22Rv1 (cell line): ENCODE measurements at regions not wholly inside any gene's neighbourhood (a gene's known extent, or its start where the extent isn't known, plus 50 kb on each side); places are given as distances from the start of the nearest gene placed in this dataset.

Experiments used
- ZFX ChIP-seq: fragments of 450-650 bp; IDR thresholded peaks from 2 replicates; pipeline ENCODE4 v1.6.1; 2017; ENCODE audit warnings: antibody characterized with exemption, borderline replicate concordance
- TF ChIP-seq, protein P1 (sequence below): fragments of 450-650 bp; IDR thresholded peaks from 2 replicates; pipeline ENCODE4 v1.5.1; 2017; ENCODE audit warnings: mild to moderate bottlenecking

DNA sequence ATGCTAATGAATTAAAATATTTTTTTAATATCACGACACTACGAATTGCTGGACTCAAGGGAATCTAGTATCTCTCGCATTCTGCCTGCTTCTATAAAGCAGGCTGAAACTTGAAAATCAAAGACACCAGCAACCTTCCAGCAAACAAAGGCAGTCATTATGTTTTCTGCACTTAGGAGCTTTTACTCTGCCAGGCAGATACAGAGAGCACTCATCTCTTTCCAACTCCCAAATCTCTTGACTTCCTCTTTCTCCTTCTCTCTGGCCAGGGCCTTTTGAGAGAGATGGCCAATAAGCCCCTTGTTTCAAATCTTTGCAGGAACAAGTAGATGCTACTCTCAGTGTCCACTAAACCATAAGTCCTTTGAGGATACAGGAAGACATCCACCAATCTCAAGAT is 95.2 kb upstream of the KLF3 start:
- TF ChIP-seq, protein P1, sequence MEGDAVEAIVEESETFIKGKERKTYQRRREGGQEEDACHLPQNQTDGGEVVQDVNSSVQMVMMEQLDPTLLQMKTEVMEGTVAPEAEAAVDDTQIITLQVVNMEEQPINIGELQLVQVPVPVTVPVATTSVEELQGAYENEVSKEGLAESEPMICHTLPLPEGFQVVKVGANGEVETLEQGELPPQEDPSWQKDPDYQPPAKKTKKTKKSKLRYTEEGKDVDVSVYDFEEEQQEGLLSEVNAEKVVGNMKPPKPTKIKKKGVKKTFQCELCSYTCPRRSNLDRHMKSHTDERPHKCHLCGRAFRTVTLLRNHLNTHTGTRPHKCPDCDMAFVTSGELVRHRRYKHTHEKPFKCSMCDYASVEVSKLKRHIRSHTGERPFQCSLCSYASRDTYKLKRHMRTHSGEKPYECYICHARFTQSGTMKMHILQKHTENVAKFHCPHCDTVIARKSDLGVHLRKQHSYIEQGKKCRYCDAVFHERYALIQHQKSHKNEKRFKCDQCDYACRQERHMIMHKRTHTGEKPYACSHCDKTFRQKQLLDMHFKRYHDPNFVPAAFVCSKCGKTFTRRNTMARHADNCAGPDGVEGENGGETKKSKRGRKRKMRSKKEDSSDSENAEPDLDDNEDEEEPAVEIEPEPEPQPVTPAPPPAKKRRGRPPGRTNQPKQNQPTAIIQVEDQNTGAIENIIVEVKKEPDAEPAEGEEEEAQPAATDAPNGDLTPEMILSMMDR, result no peak
- no peak for TF ChIP-seq ZFX
